K562 (cell line): ENCODE measurements at regions not wholly inside any gene's neighbourhood (a gene's known extent, or its start where the extent isn't known, plus 50 kb on each side); places are given as distances from the start of the nearest gene placed in this dataset.

Experiments
- CBX3 ChIP-seq, 2 experiments: IDR thresholded peaks; 1 replicate in 1 of 2; 2 replicates in 1 of 2; pipeline ENCODE4 v1.6.1; 2012; ENCODE audit warnings: inconsistent platforms in 2 of 2, low read length in 2 of 2, borderline replicate concordance in 1 of 2, control low read depth in 1 of 2
- LEF1 ChIP-seq: fragments of 450-650 bp; IDR thresholded peaks from 2 replicates; pipeline ENCODE4 v1.6.1; 2016; ENCODE audit warnings: mild to moderate bottlenecking
- MYNN ChIP-seq, 2 experiments: sonication (generic); formaldehyde crosslinking in 1 of 2; IDR thresholded peaks; 2 replicates each; pipeline versions ENCODE4 v1.5.0 to v1.6.1; 2016 to 2020; ENCODE audit warnings: antibody characterized with exemption in 1 of 2, missing genetic modification reagents in 1 of 2
- NFIC ChIP-seq: fragments of 450-650 bp; IDR thresholded peaks from 2 replicates; pipeline ENCODE4 v1.6.1; 2017; ENCODE audit warnings: mild to moderate bottlenecking, inconsistent platforms
- SIN3A ChIP-seq, 2 experiments: fragments of 150-350 bp in 1 of 2; IDR thresholded peaks; 2 replicates each; pipeline ENCODE4 v1.6.1; 2011 to 2016; ENCODE audit warnings: borderline replicate concordance in 2 of 2, low read depth in 2 of 2, low read length in 2 of 2, mild to moderate bottlenecking in 2 of 2, moderate library complexity in 2 of 2; ENCODE audit not compliant: control insufficient read depth in 1 of 2
- TCF3 ChIP-seq: sonication (generic); formaldehyde crosslinking; IDR thresholded peaks from 2 replicates; pipeline ENCODE4 v1.4.0; 2020; ENCODE audit warnings: mild to moderate bottlenecking, missing genetic modification reagents
- TOE1 ChIP-seq, 2 experiments: fragments of 450-650 bp in 1 of 2; sonication (generic) in 1 of 2; formaldehyde crosslinking in 1 of 2; IDR thresholded peaks; 2 replicates each; pipeline versions ENCODE4 v1.7.1 to v1.8.0; 2016 to 2022; ENCODE audit warnings: borderline replicate concordance in 2 of 2, mild to moderate bottlenecking in 2 of 2, antibody characterized with exemption in 1 of 2, inconsistent platforms in 1 of 2, low read depth in 1 of 2, missing genetic modification reagents in 1 of 2, moderate library complexity in 1 of 2
- ZBTB49 ChIP-seq: sonication (generic); formaldehyde crosslinking; IDR thresholded peaks from 2 replicates; pipeline ENCODE4 v1.8.0; 2022; ENCODE audit warnings: missing genetic modification reagents, mild to moderate bottlenecking, borderline replicate concordance
- ZNF133 ChIP-seq: fragments of 250-450 bp; sonication (Bioruptor Pico); IDR thresholded peaks from 2 replicates; pipeline ENCODE4 v1.4.0; 2020; ENCODE audit warnings: mild to moderate bottlenecking
- ZNF184 ChIP-seq: sonication (generic); formaldehyde crosslinking; IDR thresholded peaks from 2 replicates; pipeline ENCODE4 v1.5.0; 2020; ENCODE audit warnings: missing genetic modification reagents
- ZNF398 ChIP-seq: fragments of 250-450 bp; sonication (Bioruptor Pico); IDR thresholded peaks from 2 replicates; pipeline ENCODE4 v1.8.0; 2021; ENCODE audit warnings: moderate library complexity, mild to moderate bottlenecking, inconsistent platforms

- TF ChIP-seq ZNF398 (CRISPR knock-in tag) (no peak), SIN3A (IDR thresholded peaks at IDR 0.05; ENCODE audit: borderline replicate concordance in 2 of 2, control insufficient read depth in 1 of 2, low read depth in 2 of 2, low read length in 2 of 2) (no peak), LEF1 (no peak), ZNF133 (CRISPR knock-in tag) (no peak), NFIC (no peak), TOE1 (IDR thresholded peaks at IDR 0.05; ENCODE audit: borderline replicate concordance) (no peak), TOE1 (CRISPR knock-in tag; IDR thresholded peaks at IDR 0.05; ENCODE audit: borderline replicate concordance, low read depth) (no peak), CBX3 (IDR thresholded peaks at IDR 0.05; ENCODE audit: borderline replicate concordance in 1 of 2, low read length in 2 of 2) (no peak), TCF3 (CRISPR knock-in tag) (no peak), ZBTB49 (CRISPR knock-in tag) (no peak), MYNN (IDR thresholded peaks at IDR 0.05) (no peak), MYNN (CRISPR knock-in tag; IDR thresholded peaks at IDR 0.05) (no peak), ZNF184 (CRISPR knock-in tag) (no peak)
Observed at GRCh38 chr15:94792196-94792595, 560.8 kb downstream of the MCTP2 start (continued).
